A172 (cell line): ENCODE measurements at regions not wholly inside any gene's neighbourhood (a gene's known extent, or its start where the extent isn't known, plus 50 kb on each side); places are given as distances from the start of the nearest gene placed in this dataset.
"Not testable (repeated sequence)": the region's sequence is repeated elsewhere in the genome, so short reads cannot be mapped to it uniquely, and the experiment has no call there.

Source experiments
- DNase-seq: peaks from one replicate; pipeline ENCODE4 v3.0.0-alpha.2; 2015; ENCODE audit warnings: low spot score

DNA sequence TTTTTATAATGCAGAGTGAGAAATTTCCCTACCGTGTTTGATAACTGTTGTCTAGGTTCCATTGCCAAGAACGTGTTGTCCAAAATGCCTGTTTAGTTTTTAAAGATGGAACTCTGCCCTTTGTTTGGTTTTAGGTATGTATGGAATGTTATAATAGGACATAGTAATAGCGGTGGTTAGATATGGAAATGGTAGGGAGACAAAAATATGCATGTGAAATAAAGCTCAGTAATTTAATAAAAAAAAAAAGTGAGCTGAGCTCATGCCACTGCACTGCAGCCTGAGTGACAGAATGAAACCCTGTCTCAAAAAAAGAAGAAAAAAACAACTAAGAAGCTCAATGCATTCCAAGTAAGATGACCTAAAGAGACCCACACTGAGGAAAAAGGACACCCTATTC lies 72.9 kb downstream of the ZNF783 start:
- no peak for DNase-seq

DNA sequence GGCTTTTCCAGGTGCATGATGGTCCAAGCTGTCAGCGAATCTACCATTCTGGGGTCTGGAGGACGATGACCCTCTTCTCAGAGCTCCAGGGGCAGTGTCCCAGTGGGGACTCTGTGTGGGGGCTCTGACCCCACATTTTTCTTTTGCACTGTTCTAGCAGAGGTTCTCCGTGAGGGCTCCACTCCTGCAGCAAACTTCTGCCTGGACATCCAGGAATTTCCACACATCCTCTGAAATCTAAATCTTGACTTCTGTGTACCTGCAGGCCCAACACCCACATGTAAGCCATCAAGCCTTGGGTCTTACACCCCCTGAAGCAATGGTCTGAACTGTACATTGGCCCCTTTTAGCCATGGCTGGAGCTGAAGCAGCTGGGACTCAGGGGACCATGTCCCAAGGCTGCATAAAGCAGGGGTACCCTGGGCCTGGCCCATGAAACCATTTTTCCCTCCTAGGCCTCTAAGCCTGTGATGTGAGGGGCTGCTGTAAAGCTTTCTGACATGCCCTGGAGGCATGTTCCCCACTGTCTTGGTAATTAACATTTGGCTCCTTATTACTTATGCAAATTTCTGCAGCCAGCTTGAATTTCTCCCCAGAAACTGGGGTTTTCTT lies 86.9 kb downstream of the ZNF783 start:
- DNase-seq: no peak

DNA sequence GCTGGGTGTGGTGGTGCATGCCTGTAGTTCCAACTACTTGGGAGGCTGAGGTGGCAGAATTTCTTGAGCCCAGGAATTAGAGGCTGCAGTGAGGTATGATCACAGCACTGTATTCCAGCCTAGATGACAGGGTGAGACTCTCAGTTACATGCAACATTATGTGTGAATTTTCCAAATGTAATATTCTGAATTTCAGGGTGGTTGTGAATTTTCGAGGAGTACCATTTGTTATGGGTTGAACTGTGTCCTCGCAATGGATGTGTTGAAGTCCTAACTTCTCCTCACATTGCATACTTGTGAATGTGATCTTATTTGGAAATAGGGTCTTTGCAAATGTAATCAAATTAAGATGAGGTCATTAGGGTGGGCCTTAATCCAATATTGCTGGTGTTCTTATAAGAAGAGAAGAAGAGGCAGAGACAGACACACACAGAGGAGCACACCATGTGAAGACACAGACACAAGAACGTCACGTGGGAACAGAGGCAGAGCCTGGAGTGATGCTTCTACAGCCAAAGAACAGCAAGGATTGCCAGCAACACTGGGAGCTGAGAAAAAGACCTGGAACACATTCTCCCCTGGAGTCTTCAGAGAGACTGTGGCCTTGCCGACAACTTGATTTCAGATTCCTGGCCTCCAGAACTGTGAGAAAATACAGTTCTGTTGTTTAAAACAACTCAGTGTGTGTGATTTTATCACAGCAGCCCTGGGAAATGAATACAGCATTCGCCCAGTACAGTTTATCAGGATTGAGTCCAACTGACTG lies 91.9 kb downstream of the ZNF783 start:
- DNase-seq: no peak

GRCh38 chr7:149355035-149355389 lies 93.0 kb downstream of the ZNF783 start:
- not testable (repeated sequence) for DNase-seq

DNA sequence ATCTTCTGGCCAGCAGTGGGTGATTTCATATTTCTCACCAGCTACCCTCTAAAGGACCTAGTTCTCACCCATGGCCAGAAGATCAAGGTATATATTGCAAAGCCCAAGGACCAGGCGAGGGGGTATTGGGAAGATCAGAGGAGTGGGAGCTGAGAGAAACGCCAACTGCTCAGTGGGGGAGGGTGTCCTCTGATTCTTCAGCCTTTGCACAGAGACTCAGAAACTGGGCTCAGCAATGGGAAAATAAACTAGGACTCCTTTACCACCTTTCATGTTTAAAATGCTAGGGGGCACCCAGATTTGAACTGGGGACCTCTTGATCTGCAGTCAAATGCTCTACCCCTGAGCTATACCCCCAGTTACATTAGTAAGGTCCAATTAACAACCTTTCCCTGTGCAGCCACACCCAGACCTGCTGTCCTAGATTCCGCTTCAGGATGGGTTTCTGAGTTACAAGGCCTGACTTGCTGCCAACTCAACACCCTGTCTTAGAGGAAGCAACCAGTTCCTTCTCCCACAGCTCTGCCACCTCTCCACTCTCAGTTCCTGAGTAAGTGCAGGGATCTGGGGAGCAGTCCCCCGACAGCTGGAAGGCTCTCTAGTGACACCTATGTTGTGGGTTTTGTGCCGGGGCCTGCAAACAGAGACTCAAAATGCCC lies 93.5 kb downstream of the ZNF783 start:
- DNase-seq: peak; percentile 26

DNA sequence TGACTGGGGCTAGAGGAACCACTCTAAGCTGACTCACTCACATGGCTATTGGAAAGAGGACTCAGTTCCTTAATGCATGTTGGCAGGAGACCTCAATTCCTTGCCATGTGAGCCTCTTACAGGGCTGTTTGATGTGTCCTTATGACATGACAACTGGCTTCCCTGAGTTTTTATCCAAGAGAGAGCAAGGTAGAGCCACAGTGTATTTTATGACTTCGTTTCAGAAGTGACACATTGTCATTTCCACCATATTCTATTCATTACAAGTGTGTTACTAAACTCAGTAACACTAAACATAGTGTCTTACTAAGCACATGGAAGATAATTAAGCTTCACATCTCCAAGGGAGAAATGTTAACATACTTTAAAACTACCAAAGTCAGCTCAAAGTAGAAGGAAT lies 98.2 kb downstream of the ZNF777 start:
- DNase-seq: no peak

GRCh38 chr7:149367418-149368180 lies 93.3 kb downstream of the ZNF777 start:
- DNase-seq: peak; percentile 6

- DNase-seq: no peak
Measured at GRCh38 chr7:149369497-149369896, 91.4 kb downstream of the ZNF777 start.

GRCh38 chr7:149370790-149371189 lies 90.1 kb downstream of the ZNF777 start:
- DNase-seq: no peak

DNA sequence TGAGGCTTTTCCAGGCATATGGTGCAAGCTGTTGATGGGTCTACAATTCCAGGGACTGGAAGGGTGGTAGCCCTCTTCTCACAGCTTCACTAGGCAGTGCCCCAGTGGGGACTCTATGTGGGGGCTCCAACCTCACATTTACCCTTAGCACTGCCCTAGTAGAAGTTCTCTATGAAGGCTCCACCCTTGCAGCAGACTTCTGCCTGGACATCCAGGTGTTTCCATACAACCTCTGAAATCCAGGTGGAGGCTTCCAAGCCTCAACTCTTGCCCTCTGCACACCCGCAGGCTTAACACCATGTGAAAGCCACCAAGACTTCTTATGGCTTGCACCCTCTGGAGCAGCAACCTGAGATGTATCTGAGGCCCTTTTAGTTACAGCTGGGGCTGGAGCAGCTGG lies 87.8 kb downstream of the ZNF777 start:
- no peak for DNase-seq

- DNase-seq: no peak
Measured at GRCh38 chr7:149375234-149376008, 85.4 kb downstream of the ZNF777 start.

GRCh38 chr7:149377386-149377785 lies 83.5 kb downstream of the ZNF777 start:
- no peak for DNase-seq

GRCh38 chr7:149379625-149380024 lies 81.2 kb downstream of the ZNF777 start:
- DNase-seq: no peak

DNA sequence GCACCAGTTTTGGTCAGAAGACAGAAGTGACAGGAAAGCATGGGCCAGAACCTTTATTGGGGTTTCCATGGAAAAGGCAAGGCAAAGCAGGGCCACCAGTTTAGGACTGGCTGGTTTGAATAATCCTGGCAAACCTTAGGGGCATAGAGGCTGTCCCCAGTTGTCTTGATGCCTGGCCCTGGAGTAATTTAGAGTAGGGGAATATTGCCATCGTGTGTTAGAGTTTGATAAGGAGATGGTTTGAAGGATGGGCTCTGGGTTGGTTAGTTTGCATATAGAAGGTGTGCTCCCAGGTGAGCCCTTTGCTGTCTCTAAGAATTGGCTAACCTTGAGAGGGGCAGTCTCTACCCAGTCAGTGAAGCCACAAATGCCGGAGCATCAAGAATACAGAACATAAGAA lies 79.6 kb downstream of the ZNF777 start:
- no peak for DNase-seq
